ENCODE measurements at regions not wholly inside any gene's neighbourhood (a gene's known extent, or its start where the extent isn't known, plus 50 kb on each side); places are given as distances from the start of the nearest gene placed in this dataset.

GRCh38 chr2:172339371-172340010 lies 87.9 kb upstream of the ITGA6 start:
- intact Hi-C loops (cut with DNase I): no loop called here
- DNase-seq (ENCODE audit: low spot score): no peak

- intact Hi-C loops (cut with DNase I): no loop called here
- no peak for DNase-seq (ENCODE audit: low spot score)
Measured at GRCh38 chr2:172340394-172340793, 87.0 kb upstream of the ITGA6 start.

GRCh38 chr2:172342078-172342477 lies 85.3 kb upstream of the ITGA6 start:
- no peak for DNase-seq (ENCODE audit: low spot score)
- intact Hi-C loops (cut with DNase I): no loop called here

- DNase-seq (ENCODE audit: low spot score): no peak
- intact Hi-C loops (cut with DNase I): no loop called here
Measured at GRCh38 chr2:172342611-172343010, 84.8 kb upstream of the ITGA6 start.

GRCh38 chr2:172344159-172344558 lies 83.2 kb upstream of the ITGA6 start:
- intact Hi-C loops (cut with DNase I): no loop called here
- no peak for DNase-seq (ENCODE audit: low spot score)

- no peak for DNase-seq (ENCODE audit: low spot score)
- intact Hi-C loops (cut with DNase I): loop anchor here in 1 of 2 donors (5.0 kb wide), 1 partner anchor 1716 kb away; no protein-coding TSS in a partner anchor
Measured at GRCh38 chr2:172345956-172346555, 81.3 kb upstream of the ITGA6 start.

GRCh38 chr2:172348555-172349288 lies 78.7 kb upstream of the ITGA6 start:
- intact Hi-C loops (cut with DNase I): loop anchor here in 1 of 2 donors (5.0 kb wide), 1 partner anchor 1714 kb away; no protein-coding TSS in a partner anchor

GRCh38 chr2:172350839-172351479 lies 76.4 kb upstream of the ITGA6 start:
- DNase-seq (ENCODE audit: low spot score): no peak
- intact Hi-C loops (cut with DNase I): loop anchor here in 1 of 2 donors (5.0 kb wide), 1 partner anchor 591 kb away; no protein-coding TSS in a partner anchor

More at GRCh38 chr2:172348555-172349288, 78.7 kb upstream of the ITGA6 start:
- DNase-seq (ENCODE audit: low spot score): no peak

GRCh38 chr2:172351586-172351985 lies 75.8 kb upstream of the ITGA6 start:
- intact Hi-C loops (cut with DNase I): loop anchor here in 1 of 2 donors (5.0 kb wide), 1 partner anchor 591 kb away; no protein-coding TSS in a partner anchor
- DNase-seq (ENCODE audit: low spot score): no peak

GRCh38 chr2:172354347-172354746 lies 73.0 kb upstream of the ITGA6 start:
- no peak for DNase-seq (ENCODE audit: low spot score)
- intact Hi-C loops (cut with DNase I): loop anchor here in 1 of 2 donors (5.0 kb wide), 1 partner anchor 588 kb away; no protein-coding TSS in a partner anchor

- intact Hi-C loops (cut with DNase I): no loop called here
Measured at GRCh38 chr2:172357442-172357841, 69.9 kb upstream of the ITGA6 start.

GRCh38 chr2:172358691-172359556 lies 68.5 kb upstream of the ITGA6 start:
- intact Hi-C loops (cut with DNase I): no loop called here
- no peak for DNase-seq (ENCODE audit: low spot score)

More at GRCh38 chr2:172357442-172357841, 69.9 kb upstream of the ITGA6 start:
- DNase-seq (ENCODE audit: low spot score): no peak

GRCh38 chr2:172361360-172361759 lies 66.0 kb upstream of the ITGA6 start:
- intact Hi-C loops (cut with DNase I): no loop called here

GRCh38 chr2:172361840-172362239 lies 65.5 kb upstream of the ITGA6 start:
- intact Hi-C loops (cut with DNase I): no loop called here
- no peak for DNase-seq (ENCODE audit: low spot score)

More at GRCh38 chr2:172361360-172361759, 66.0 kb upstream of the ITGA6 start:
- no peak for DNase-seq (ENCODE audit: low spot score)

- no peak for DNase-seq (ENCODE audit: low spot score)
- intact Hi-C loops (cut with DNase I): no loop called here
Measured at GRCh38 chr2:172364261-172364660, 63.1 kb upstream of the ITGA6 start.

- intact Hi-C loops (cut with DNase I): no loop called here
- no peak for DNase-seq (ENCODE audit: low spot score)
Measured at GRCh38 chr2:172366596-172367150, 60.7 kb upstream of the ITGA6 start.

GRCh38 chr2:172370821-172371455 lies 56.4 kb upstream of the ITGA6 start:
- intact Hi-C loops (cut with DNase I): no loop called here
- DNase-seq (ENCODE audit: low spot score): no peak

GRCh38 chr2:172372436-172372835 lies 55.0 kb upstream of the ITGA6 start:
- intact Hi-C loops (cut with DNase I): no loop called here

More at GRCh38 chr2:172372436-172372835, 55.0 kb upstream of the ITGA6 start:
- no peak for DNase-seq (ENCODE audit: low spot score)
